GM12878 (cell line): ENCODE measurements at regions not wholly inside any gene's neighbourhood (a gene's known extent, or its start where the extent isn't known, plus 50 kb on each side); places are given as distances from the start of the nearest gene placed in this dataset.

Experiments
- ATAC-seq: fragments of 200-7000 bp; cut with Tn5 transposase; 3 replicates; pipeline ENCODE4 v1.9.1; 2020; ENCODE audit warnings: mild to moderate bottlenecking, moderate library complexity
- BruUV-seq: library from RNA; stranded (reverse); fragments of 400-500 nt; replicated peaks from 2 replicates; lab custom pipeline; 2021; lab: Mats Ljungman, UMichigan
- CTCF ChIA-PET: fragments of 300-600 bp; sonication (Branson Sonifier 250); formaldehyde crosslinking; extraction: SDS; loops from one replicate; lab custom pipeline; 2021; ENCODE audit warnings: inconsistent platforms; lab: Yijun Ruan, JAX
- POLR2A ChIA-PET: fragments of 350-600 bp; formaldehyde crosslinking; extraction: SDS; loops from one replicate; lab custom pipeline; 2021; ENCODE audit warnings: inconsistent platforms; lab: Charles Lee
- RAD21 ChIA-PET: fragments of 300-600 bp; sonication (Branson Sonifier 250); formaldehyde crosslinking; loops from one replicate; lab custom pipeline; 2023; ENCODE audit warnings: antibody characterized with exemption; ENCODE audit not compliant: unreplicated experiment; lab: Charles Lee
- SMC1A ChIA-PET: fragments of 300-600 bp; sonication (Branson Sonifier 250); formaldehyde crosslinking; loops from one replicate; lab custom pipeline; 2023; ENCODE audit not compliant: unreplicated experiment, uncharacterized antibody; lab: Charles Lee
- DNase-seq: peaks from one replicate; pipeline ENCODE4 v3.0.0-alpha.2; 2011; ENCODE audit warnings: low read depth, low spot score
- FAIRE-seq: peaks from 3 replicates; lab custom pipeline; 2011; peaks lifted over from hg19 to GRCh38; lab: Jason Lieb, UNC
- H2AFZ ChIP-seq: 2 replicates; pipeline ENCODE4 v1.6.0; 2011; ENCODE audit warnings: low read depth, low read length, control low read depth; ENCODE audit not compliant: control insufficient read depth
- H3K27ac ChIP-seq: 2 replicates; pipeline ENCODE4 v1.5.1; 2011; ENCODE audit warnings: control low read depth; ENCODE audit not compliant: control insufficient read depth, insufficient read depth
- H3K27me3 ChIP-seq, 2 experiments: replicated peaks in 1 of 2; 2 replicates each; pipeline versions ENCODE4 v1.6.0 to v1.6.1; 2011; ENCODE audit warnings: low read length in 1 of 2; ENCODE audit not compliant: control insufficient read depth in 2 of 2, insufficient read depth in 2 of 2
- H3K36me3 ChIP-seq, 2 experiments: 2 replicates each; pipeline ENCODE4 v1.5.1; 2011; ENCODE audit warnings: low read length in 1 of 2; ENCODE audit not compliant: control insufficient read depth in 2 of 2, insufficient read depth in 2 of 2
- H3K4me1 ChIP-seq: 2 replicates; pipeline ENCODE4 v1.6.1; 2011; ENCODE audit warnings: mild to moderate bottlenecking, low read length, moderate library complexity, mixed read lengths; ENCODE audit not compliant: control insufficient read depth, insufficient read depth
- H3K4me2 ChIP-seq: 2 replicates; pipeline ENCODE4 v1.6.0; 2011; ENCODE audit warnings: control low read depth; ENCODE audit not compliant: control insufficient read depth, insufficient read depth
- H3K4me3 ChIP-seq: fragments of 200-600 bp; sonication (generic); 2 replicates; pipeline ENCODE4 v1.5.1; 2016
- H3K79me2 ChIP-seq: 2 replicates; pipeline ENCODE4 v1.6.0; 2011; ENCODE audit warnings: low read length; ENCODE audit not compliant: control insufficient read depth, insufficient read depth
- H3K9ac ChIP-seq: 2 replicates; pipeline ENCODE4 v1.8.0; 2011; ENCODE audit warnings: low read length, control low read depth, mixed read lengths; ENCODE audit not compliant: control insufficient read depth, insufficient read depth
- H3K9me3 ChIP-seq: replicated peaks from 3 replicates; pipeline ENCODE4 v1.5.1; 2011; ENCODE audit warnings: mild to moderate bottlenecking, low read length; ENCODE audit not compliant: control insufficient read depth, insufficient read depth
- H4K20me1 ChIP-seq: 2 replicates; pipeline ENCODE4 v1.6.0; 2011; ENCODE audit not compliant: control insufficient read depth, insufficient read depth
- BRCA1 ChIP-seq: IDR thresholded peaks from 2 replicates; pipeline ENCODE4 v1.6.1; 2011; ENCODE audit warnings: low read depth, low read length, improper control_type of control experiment
- CBX3 ChIP-seq: fragments of 200-600 bp; sonication (generic); IDR thresholded peaks from 2 replicates; pipeline ENCODE4 v1.6.1; 2016; ENCODE audit warnings: low read depth, borderline replicate concordance
- FOS ChIP-seq: IDR thresholded peaks from 3 replicates; pipeline ENCODE4 v1.6.1; 2011; ENCODE audit warnings: borderline replicate concordance; ENCODE audit not compliant: insufficient read length; ENCODE audit errors: extremely low read depth
- IRF4 ChIP-seq: IDR thresholded peaks from 2 replicates; pipeline ENCODE4 v1.6.1; 2011; ENCODE audit warnings: low read depth, low read length
- LARP7 ChIP-seq: fragments of 450-650 bp; IDR thresholded peaks from 2 replicates; pipeline ENCODE4 v1.6.1; 2017; ENCODE audit warnings: mild to moderate bottlenecking
- MYB ChIP-seq: fragments of 150-350 bp; IDR thresholded peaks from 2 replicates; pipeline ENCODE4 v1.6.1; 2014; ENCODE audit warnings: mild to moderate bottlenecking, low read depth, low read length, borderline replicate concordance
- POLR2AphosphoS5 ChIP-seq: IDR thresholded peaks from 2 replicates; pipeline ENCODE4 v1.6.1; 2011; ENCODE audit warnings: mild to moderate bottlenecking, low read length, inconsistent platforms
- PRDM15 ChIP-seq: fragments of 450-650 bp; formaldehyde crosslinking; IDR thresholded peaks from 2 replicates; pipeline ENCODE4 v1.4.0; 2020; ENCODE audit warnings: mild to moderate bottlenecking, moderate library complexity
- SMAD5 ChIP-seq: IDR thresholded peaks from 2 replicates; pipeline ENCODE4 v1.6.1; 2016; ENCODE audit warnings: antibody characterized with exemption, low read depth
- SMC3 ChIP-seq: IDR thresholded peaks from 2 replicates; pipeline ENCODE4 v1.6.1; 2011; ENCODE audit warnings: low read length, improper control_type of control experiment, borderline replicate concordance
- SPI1 ChIP-seq: IDR thresholded peaks from 2 replicates; pipeline ENCODE4 v1.6.1; 2011; ENCODE audit warnings: low read depth, mild to moderate bottlenecking, low read length, moderate library complexity, borderline replicate concordance; ENCODE audit not compliant: insufficient read depth
- WGBS: methylation state at CpG from one replicate; pipeline ENCODE4 v1.1.6; 2016; ENCODE audit warnings: low lambda C conversion rate; ENCODE audit not compliant: insufficient replicate concordance, insufficient coverage; ENCODE audit errors: missing lambda C conversion rate; 5-methylcytosine and 5-hydroxymethylcytosine counted together
- in situ Hi-C: fragments of 300-500 bp; cut with MboI; formaldehyde crosslinking; loops from 9 replicates; pipeline ENCODE4 v1.14.3; 2018; ENCODE audit warnings: mixed read lengths
- intact Hi-C: fragments of 100-400 bp; cut with micrococcal nuclease; formaldehyde crosslinking; loops from one replicate; pipeline ENCODE4 v1.14.2; 2022; ENCODE audit not compliant: unreplicated experiment
- TF ChIP-seq, protein P1 (sequence below): IDR thresholded peaks from 2 replicates; pipeline ENCODE4 v1.6.1; 2011; ENCODE audit warnings: borderline replicate concordance, low read depth, mild to moderate bottlenecking, moderate library complexity, mixed read lengths, low read length; ENCODE audit not compliant: insufficient read depth; ENCODE audit errors: extremely low read length

- 0 out of 4 replicates have a peak, but pooled peaks cover 0 to 2% of the 10 kb centered on the region in 2 experiments for H3K27me3 ChIP-seq
- intact Hi-C loops: loop anchor here (10.0 kb wide), 3 partner anchors 456 to 616 kb away; no protein-coding TSS in a partner anchor
- H2AFZ ChIP-seq: no peak overlapping the region
- no peaks in the 10 kb centered on the region for H3K79me2 ChIP-seq
- ChIA-PET CTCF (no interaction called here), POLR2A (no interaction called here), SMC1A (no interaction called here), RAD21 (interaction anchor here (1.9 kb wide), 1 partner anchor 753 kb away, joined by 5 read pairs; no protein-coding TSS in a partner anchor)
- in situ Hi-C loops: loop anchor here (25.0 kb wide), 1 partner anchor 506 kb away; no protein-coding TSS in a partner anchor
- ATAC-seq (no peak), DNase-seq (no peak), FAIRE-seq (no peak)
- no peaks in the 10 kb centered on the region for H3K4me1 ChIP-seq
- no peak for TF ChIP-seq IRF4
- TF ChIP-seq SPI1: no peak
- TF ChIP-seq, protein P1, sequence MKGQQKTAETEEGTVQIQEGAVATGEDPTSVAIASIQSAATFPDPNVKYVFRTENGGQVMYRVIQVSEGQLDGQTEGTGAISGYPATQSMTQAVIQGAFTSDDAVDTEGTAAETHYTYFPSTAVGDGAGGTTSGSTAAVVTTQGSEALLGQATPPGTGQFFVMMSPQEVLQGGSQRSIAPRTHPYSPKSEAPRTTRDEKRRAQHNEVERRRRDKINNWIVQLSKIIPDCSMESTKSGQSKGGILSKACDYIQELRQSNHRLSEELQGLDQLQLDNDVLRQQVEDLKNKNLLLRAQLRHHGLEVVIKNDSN: no peak
- TF ChIP-seq BRCA1: no peak
- H3K36me3 ChIP-seq: no peaks in the 10 kb centered on the region
- no peak overlapping the region for H3K4me2 ChIP-seq
- BruUV-seq: no TSS peak
- H3K27ac ChIP-seq: no peak overlapping the region
- H4K20me1 ChIP-seq: no peaks in the 10 kb centered on the region
- WGBS: 32% methylated on average over 8 of the region's 8 CpGs
- no peak overlapping the region for H3K9ac ChIP-seq
- no peak overlapping the region for H3K4me3 ChIP-seq
- no peaks in the 10 kb centered on the region for H3K9me3 ChIP-seq
Measured at GRCh38 chr11:11780858-11781257, 60.9 kb upstream of the USP47 start.

DNA sequence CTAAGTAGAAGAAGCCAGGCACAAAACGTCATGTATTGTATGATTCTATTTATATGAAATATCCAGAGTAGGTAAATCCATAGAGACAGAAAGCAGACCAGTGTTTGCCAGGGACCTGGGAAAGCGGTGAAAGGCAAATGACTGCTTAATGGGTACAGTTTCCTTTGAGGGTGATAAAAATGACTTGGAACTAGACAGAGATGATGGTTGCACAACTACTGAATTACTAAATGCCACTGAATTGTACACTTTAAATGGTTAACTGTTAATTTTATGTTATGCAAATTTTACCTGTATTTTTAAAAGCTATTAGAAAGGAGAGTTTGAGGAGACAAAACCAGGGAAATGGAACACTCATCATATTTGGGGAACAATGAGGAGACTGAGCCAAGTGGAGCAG, 61.8 kb upstream of the USP47 start:
- no peaks in the 10 kb centered on the region for H3K36me3 ChIP-seq
- H3K4me3 ChIP-seq: no peak overlapping the region
- peaks cover 0 to 2% of the 10 kb centered on the region in 2 experiments; a peak in 1 of 4 replicates for H3K27me3 ChIP-seq
- in situ Hi-C loops: loop anchor here (25.0 kb wide), 1 partner anchor 507 kb away; no protein-coding TSS in a partner anchor
- ATAC-seq (no peak), FAIRE-seq (no peak), DNase-seq (no peak)
- intact Hi-C loops: loop anchor here (10.0 kb wide), 3 partner anchors 455 to 615 kb away; no protein-coding TSS in a partner anchor
- no TSS peak for BruUV-seq
- 15% methylated on average over 2 of the region's 2 CpGs for WGBS
- no peak overlapping the region for H3K9ac ChIP-seq
- ChIA-PET RAD21 (no interaction called here), CTCF (interaction anchor here (1.1 to 1.6 kb wide), 2 partner anchors 68 to 161 kb away, joined by 3 to 6 read pairs; no protein-coding TSS in a partner anchor), POLR2A (no interaction called here), SMC1A (interaction anchor here (0.6 to 1.2 kb wide), 3 partner anchors 11 to 129 kb away, joined by 3 read pairs; no protein-coding TSS in a partner anchor)
- H4K20me1 ChIP-seq: no peaks in the 10 kb centered on the region
- H3K27ac ChIP-seq: no peak overlapping the region
- H3K79me2 ChIP-seq: no peaks in the 10 kb centered on the region
- no peak overlapping the region for H2AFZ ChIP-seq
- no peaks in the 10 kb centered on the region for H3K9me3 ChIP-seq
- no peaks in the 10 kb centered on the region for H3K4me1 ChIP-seq
- H3K4me2 ChIP-seq: no peak overlapping the region
- TF ChIP-seq POLR2AphosphoS5: no peak
- no peak for TF ChIP-seq FOS
- TF ChIP-seq SMC3: no peak
- TF ChIP-seq CBX3: no peak
- no peak for TF ChIP-seq SMAD5
- TF ChIP-seq PRDM15 (CRISPR knock-in tag): no peak
- no peak for TF ChIP-seq MYB
- TF ChIP-seq LARP7: no peak
